GM12892 (cell line): ENCODE measurements at regions not wholly inside any gene's neighbourhood (a gene's known extent, or its start where the extent isn't known, plus 50 kb on each side); places are given as distances from the start of the nearest gene placed in this dataset.

ENCODE experiments used
- POLR2A ChIP-seq: IDR thresholded peaks from 2 replicates; pipeline ENCODE4 v1.6.1; 2011; ENCODE audit warnings: low read depth, low read length, control low read depth
- POLR2AphosphoS5 ChIP-seq: IDR thresholded peaks from 2 replicates; pipeline ENCODE4 v1.6.1; 2011; ENCODE audit warnings: low read depth, low read length, control low read depth

- TF ChIP-seq POLR2A (no peak), POLR2AphosphoS5 (no peak)
Measured at GRCh38 chr5:124237206-124237695, 509.2 kb downstream of the ZNF608 start.
